ENCODE measurements at regions not wholly inside any gene's neighbourhood (a gene's known extent, or its start where the extent isn't known, plus 50 kb on each side); places are given as distances from the start of the nearest gene placed in this dataset.

- H3K4me1 ChIP-seq (ENCODE audit: control insufficient read depth in 1 of 2, insufficient read depth in 2 of 2, low read length in 2 of 2): no peaks in the 10 kb centered on the region
- no peak overlapping the region for H3K4me3 Mint-ChIP-seq
Measured at GRCh38 chr5:152503206-152503605, 98.1 kb upstream of the NMUR2 start.

GRCh38 chr5:152505442-152506042 is 100.5 kb upstream of the NMUR2 start:
- no peak overlapping the region for H3K4me3 Mint-ChIP-seq
- Histone ChIP-seq H3K4me1 (ENCODE audit: control insufficient read depth in 1 of 2, insufficient read depth in 2 of 2, low read length in 2 of 2) (no peaks in the 10 kb centered on the region), H3K36me3 (replicated peaks in 1 of 2; ENCODE audit: control insufficient read depth in 1 of 2, insufficient read depth in 2 of 2, low read length in 2 of 2) (no peaks in the 10 kb centered on the region), H2AFZ (ENCODE audit: insufficient read depth, low read depth, low read length, poor library complexity, severe bottlenecking) (no peak overlapping the region), H3K9me3 (replicated peaks in 1 of 2; ENCODE audit: control insufficient read depth in 1 of 2, insufficient read depth in 1 of 2, low read length in 2 of 2) (no peaks in the 10 kb centered on the region), H3K27me3 (ENCODE audit: control insufficient read depth in 2 of 2, insufficient read depth in 2 of 2, low read length in 2 of 2) (no peaks in the 10 kb centered on the region), H3K4me2 (replicated peaks; ENCODE audit: extremely low read depth, low read length, poor library complexity, severe bottlenecking) (no peak overlapping the region), H4K20me1 (ENCODE audit: insufficient read depth, low read length) (no peaks in the 10 kb centered on the region), H3K9ac (ENCODE audit: insufficient read depth, low read length, poor library complexity, severe bottlenecking) (no peak overlapping the region), H3K27ac (ENCODE audit: low read depth in 1 of 2, low read length in 2 of 2) (no peak overlapping the region), H3K79me2 (ENCODE audit: insufficient read depth, low read length) (no peaks in the 10 kb centered on the region), H3K4me3 (replicated peaks in 1 of 3; ENCODE audit: low read depth in 2 of 3, low read length in 3 of 3) (no peak overlapping the region)
- peaks cover 2 to 3% (median 2%) of the 10 kb centered on the region in 3 donors for H3K27me3 Mint-ChIP-seq (ENCODE audit: low read depth in 3 of 3)
- H3K36me3 Mint-ChIP-seq: no peaks in the 10 kb centered on the region
- H3K4me1 Mint-ChIP-seq: peaks cover 2% of the 10 kb centered on the region
- no peak overlapping the region for H3K27ac Mint-ChIP-seq
- 10% methylated on average over 2 of the region's 8 CpGs for WGBS (ENCODE audit: insufficient coverage)
- TF ChIP-seq CTCF (IDR thresholded peaks at IDR 0.05): peak; percentile 61
- intact Hi-C loops (cut with micrococcal nuclease): loop anchor here (5.0 to 10.0 kb wide), 2 partner anchors 678 to 681 kb away; no protein-coding TSS in a partner anchor
- H3K9me3 Mint-ChIP-seq: no peaks in the 10 kb centered on the region
- DNase-seq: peak in 2 of 3 donors; percentile 24 to 25

More at GRCh38 chr5:152503206-152503605, 98.1 kb upstream of the NMUR2 start:
- Histone ChIP-seq H4K20me1 (ENCODE audit: insufficient read depth, low read length) (no peaks in the 10 kb centered on the region), H3K27me3 (ENCODE audit: control insufficient read depth in 2 of 2, insufficient read depth in 2 of 2, low read length in 2 of 2) (no peaks in the 10 kb centered on the region), H3K79me2 (ENCODE audit: insufficient read depth, low read length) (no peaks in the 10 kb centered on the region), H3K27ac (ENCODE audit: low read depth in 1 of 2, low read length in 2 of 2) (no peak overlapping the region), H3K9me3 (replicated peaks in 1 of 2; ENCODE audit: control insufficient read depth in 1 of 2, insufficient read depth in 1 of 2, low read length in 2 of 2) (no peaks in the 10 kb centered on the region), H3K4me2 (replicated peaks; ENCODE audit: extremely low read depth, low read length, poor library complexity, severe bottlenecking) (no peak overlapping the region), H3K4me3 (replicated peaks in 1 of 3; ENCODE audit: low read depth in 2 of 3, low read length in 3 of 3) (no peak overlapping the region), H2AFZ (ENCODE audit: insufficient read depth, low read depth, low read length, poor library complexity, severe bottlenecking) (no peak overlapping the region), H3K9ac (ENCODE audit: insufficient read depth, low read length, poor library complexity, severe bottlenecking) (no peak overlapping the region), H3K36me3 (replicated peaks in 1 of 2; ENCODE audit: control insufficient read depth in 1 of 2, insufficient read depth in 2 of 2, low read length in 2 of 2) (no peaks in the 10 kb centered on the region)
- no peak for DNase-seq
- intact Hi-C loops (cut with micrococcal nuclease): loop anchor here in 1 of 2 donors (10.0 kb wide), 1 partner anchor 678 kb away; no protein-coding TSS in a partner anchor
- WGBS (ENCODE audit: insufficient coverage): 100% methylated on average over 1 of the region's 3 CpGs
- Mint-ChIP-seq H3K4me1 (peaks cover 2% of the 10 kb centered on the region), H3K9me3 (no peaks in the 10 kb centered on the region), H3K36me3 (no peaks in the 10 kb centered on the region), H3K27me3 (ENCODE audit: low read depth in 3 of 3) (peaks cover 0 to 2% (median 2%) of the 10 kb centered on the region in 3 donors), H3K27ac (no peak overlapping the region)
- no peak for TF ChIP-seq CTCF (IDR thresholded peaks at IDR 0.05)
